H1 (cell line): ENCODE measurements at regions not wholly inside any gene's neighbourhood (a gene's known extent, or its start where the extent isn't known, plus 50 kb on each side); places are given as distances from the start of the nearest gene placed in this dataset.

Experiments used
- CTCF ChIA-PET: fragments of 300-600 bp; sonication (Branson Sonifier 250); formaldehyde crosslinking; loops from one replicate; lab custom pipeline; 2021; ENCODE audit not compliant: partially characterized antibody; lab: Charles Lee
- POLR2A ChIA-PET: fragments of 300-600 bp; sonication (Branson Sonifier 250); formaldehyde crosslinking; loops from one replicate; lab custom pipeline; 2021; ENCODE audit warnings: inconsistent platforms; ENCODE audit not compliant: partially characterized antibody; lab: Charles Lee
- DNase-seq, 2 experiments: peaks; one replicate each; pipeline versions ENCODE4 v3.0.0 to v3.0.0-alpha.2; 2010 to 2022; ENCODE audit warnings: low spot score in 2 of 2, low read depth in 1 of 2, mixed read lengths in 1 of 2
- FAIRE-seq: peaks from 2 replicates; lab custom pipeline; 2011; peaks lifted over from hg19 to GRCh38; lab: Jason Lieb, UNC
- H2AFZ ChIP-seq: 2 replicates; pipeline ENCODE4 v1.8.1; 2012; ENCODE audit warnings: low read length, inconsistent platforms
- H2AK5ac ChIP-seq: 2 replicates; pipeline ENCODE4 v1.6.1; 2013; ENCODE audit warnings: low read depth, low read length
- H2BK120ac ChIP-seq: replicated peaks from 2 replicates; pipeline ENCODE3; 2013; ENCODE audit warnings: low read depth, low read length, inconsistent platforms
- H2BK12ac ChIP-seq: 2 replicates; pipeline ENCODE4 v1.6.1; 2013; ENCODE audit warnings: low read depth, low read length
- H2BK15ac ChIP-seq: 2 replicates; pipeline ENCODE4 v1.6.1; 2013; ENCODE audit warnings: low read length
- H2BK20ac ChIP-seq: 2 replicates; pipeline ENCODE4 v1.6.1; 2013; ENCODE audit warnings: low read length
- H2BK5ac ChIP-seq: 2 replicates; pipeline ENCODE4 v1.6.1; 2013; ENCODE audit warnings: low read depth, low read length
- H3K14ac ChIP-seq: 2 replicates; pipeline ENCODE4 v1.6.1; 2013; ENCODE audit warnings: inconsistent platforms; ENCODE audit not compliant: insufficient read length
- H3K18ac ChIP-seq: 2 replicates; pipeline ENCODE4 v1.6.1; 2013; ENCODE audit warnings: low read length; ENCODE audit errors: extremely low read depth
- H3K23ac ChIP-seq: 2 replicates; pipeline ENCODE4 v1.6.1; 2013; ENCODE audit warnings: inconsistent platforms; ENCODE audit not compliant: insufficient read length
- H3K23me2 ChIP-seq: 2 replicates; pipeline ENCODE4 v1.6.1; 2013; ENCODE audit warnings: low read depth, low read length
- H3K27ac ChIP-seq: 2 replicates; pipeline ENCODE4 v1.6.1; 2011; ENCODE audit warnings: low read depth, low read length, inconsistent platforms
- H3K27me3 ChIP-seq, 4 experiments: replicated peaks in 1 of 4; 1 replicate in 1 of 4; 2 replicates in 3 of 4; pipeline versions ENCODE4 v1.6.1 to v1.8.1; 2011 to 2013; ENCODE audit warnings: low read length in 3 of 4, mild to moderate bottlenecking in 3 of 4, inconsistent platforms in 2 of 4, mixed read lengths in 2 of 4, moderate library complexity in 1 of 4; ENCODE audit not compliant: control insufficient read depth in 3 of 4, insufficient read depth in 3 of 4; ENCODE audit errors: extremely low read depth in 1 of 4
- H3K36me3 ChIP-seq, 4 experiments: 2 replicates each; pipeline versions ENCODE4 v1.6.1 to v1.8.1; 2011 to 2013; ENCODE audit warnings: mild to moderate bottlenecking in 4 of 4, low read length in 3 of 4, moderate library complexity in 2 of 4, control low read depth in 1 of 4, inconsistent platforms in 1 of 4; ENCODE audit not compliant: insufficient read depth in 4 of 4, control insufficient read depth in 2 of 4
- H3K4ac ChIP-seq: replicated peaks from 2 replicates; pipeline ENCODE3; 2013; ENCODE audit warnings: low read length, low read depth, mixed read lengths, inconsistent platforms; ENCODE audit not compliant: insufficient read length
- H3K4me1 ChIP-seq, 4 experiments: replicated peaks in 1 of 4; 1 replicate in 1 of 4; 2 replicates in 3 of 4; pipeline versions ENCODE4 v1.6.1 to v1.8.1; 2011 to 2013; ENCODE audit warnings: low read length in 3 of 4, inconsistent platforms in 2 of 4, mixed read lengths in 1 of 4; ENCODE audit not compliant: insufficient read depth in 4 of 4, control insufficient read depth in 3 of 4
- H3K4me2 ChIP-seq, 2 experiments: 2 replicates each; pipeline versions ENCODE4 v1.6.1 to v1.8.1; 2011 to 2013; ENCODE audit warnings: low read depth in 2 of 2, low read length in 2 of 2, control low read depth in 1 of 2, inconsistent platforms in 1 of 2, mild to moderate bottlenecking in 1 of 2; ENCODE audit not compliant: insufficient read depth in 1 of 2
- H3K4me3 ChIP-seq, 4 experiments: fragments of 200-600, 300-600 bp in 1 of 4; sonication (generic), shearing (Covaris generic), sonication (Bioruptor Twin) in 1 of 4; 2 replicates each; pipeline versions ENCODE4 v1.5.1 to v1.8.1; 2011 to 2016; ENCODE audit warnings: low read length in 4 of 4, low read depth in 3 of 4, control low read depth in 2 of 4, inconsistent platforms in 2 of 4, mild to moderate bottlenecking in 2 of 4, mixed read lengths in 1 of 4, moderate library complexity in 1 of 4; ENCODE audit not compliant: insufficient read depth in 2 of 4; ENCODE audit errors: extremely low read depth in 1 of 4
- H3K56ac ChIP-seq: replicated peaks from 2 replicates; pipeline ENCODE3; 2013; ENCODE audit warnings: low read depth, mild to moderate bottlenecking, mixed read lengths, low read length, inconsistent platforms; ENCODE audit not compliant: insufficient read length
- H3K79me1 ChIP-seq: 2 replicates; pipeline ENCODE4 v1.6.1; 2013; ENCODE audit warnings: low read depth, low read length, control low read depth
- H3K79me2 ChIP-seq, 2 experiments: 2 replicates each; pipeline versions ENCODE4 v1.6.1 to v1.8.1; 2012 to 2013; ENCODE audit warnings: low read length in 2 of 2, mild to moderate bottlenecking in 2 of 2, inconsistent platforms in 1 of 2; ENCODE audit not compliant: insufficient read depth in 2 of 2, control insufficient read depth in 1 of 2
- H3K9ac ChIP-seq, 4 experiments: replicated peaks in 1 of 4; 1 replicate in 1 of 4; 2 replicates in 3 of 4; pipeline versions ENCODE4 v1.6.1 to v1.8.1; 2011 to 2013; ENCODE audit warnings: low read depth in 3 of 4, low read length in 3 of 4, control low read depth in 2 of 4, mild to moderate bottlenecking in 2 of 4, moderate library complexity in 2 of 4, inconsistent platforms in 1 of 4; ENCODE audit errors: extremely low read depth in 1 of 4
- H3K9me3 ChIP-seq, 2 experiments: 2 replicates each; pipeline versions ENCODE4 v1.6.1 to v1.8.1; 2012 to 2013; ENCODE audit warnings: mild to moderate bottlenecking in 2 of 2, moderate library complexity in 2 of 2, control low read depth in 1 of 2, inconsistent platforms in 1 of 2, low read depth in 1 of 2, low read length in 1 of 2, mixed read lengths in 1 of 2; ENCODE audit not compliant: insufficient read depth in 2 of 2
- H4K20me1 ChIP-seq, 2 experiments: replicated peaks in 1 of 2; 2 replicates each; pipeline versions ENCODE3 to v1.8.1; 2011 to 2013; ENCODE audit warnings: inconsistent platforms in 2 of 2, low read length in 2 of 2, mild to moderate bottlenecking in 1 of 2; ENCODE audit not compliant: insufficient read depth in 2 of 2, control insufficient read depth in 1 of 2
- H4K5ac ChIP-seq: 2 replicates; pipeline ENCODE4 v1.6.1; 2013; ENCODE audit warnings: low read length, low read depth, mixed read lengths, inconsistent platforms; ENCODE audit not compliant: insufficient read length
- H4K8ac ChIP-seq: 2 replicates; pipeline ENCODE4 v1.8.0; 2013; ENCODE audit warnings: mild to moderate bottlenecking, moderate library complexity, low read length, inconsistent platforms; ENCODE audit not compliant: insufficient read depth; ENCODE audit errors: extremely low read depth
- H4K91ac ChIP-seq: replicated peaks from 2 replicates; pipeline ENCODE3; 2013; ENCODE audit warnings: low read length, mixed read lengths, inconsistent platforms; ENCODE audit not compliant: insufficient read length
- KDM1A ChIP-seq: fragments of 200-600, 300-600 bp; sonication (generic); IDR thresholded peaks from 2 replicates; pipeline ENCODE4 v1.7.1; 2016; ENCODE audit warnings: mild to moderate bottlenecking, low read length, borderline replicate concordance
- KDM5A ChIP-seq: fragments of 200-600 bp; IDR thresholded peaks from 2 replicates; pipeline ENCODE4 v1.7.1; 2012; ENCODE audit warnings: mild to moderate bottlenecking, low read length, inconsistent platforms, mixed read lengths
- TCF12 ChIP-seq: IDR thresholded peaks from 2 replicates; pipeline ENCODE4 v1.6.1; 2011; ENCODE audit warnings: low read depth, mild to moderate bottlenecking, low read length
- WGBS, 2 experiments: shearing (Covaris generic) in 1 of 2; methylation state at CpG; one replicate each; pipeline versions ENCODE4 v1.1.6 to v1.1.7; 2013 to 2015; ENCODE audit warnings: low lambda C conversion rate in 2 of 2, mixed read lengths in 2 of 2, inconsistent platforms in 1 of 2, low coverage in 1 of 2, missing lambda C conversion rate in 1 of 2; ENCODE audit not compliant: insufficient replicate concordance in 2 of 2, insufficient coverage in 1 of 2, insufficient read length in 1 of 2; ENCODE audit errors: extremely low coverage in 1 of 2, missing lambda C conversion rate in 1 of 2; 5-methylcytosine and 5-hydroxymethylcytosine counted together

- Histone ChIP-seq H2BK5ac (no peak overlapping the region), H2BK12ac (no peak overlapping the region), H3K14ac (no peak overlapping the region), H3K4ac (no peak overlapping the region), H3K27ac (no peak overlapping the region), H4K91ac (no peak overlapping the region), H2AK5ac (no peak overlapping the region), H2BK20ac (no peak overlapping the region), H2BK120ac (no peak overlapping the region), H3K4me1 (peaks cover 0 to 4% (median 1%) of the 10 kb centered on the region in 4 experiments; a peak in 3 of 7 replicates), H3K23me2 (no peaks in the 10 kb centered on the region), H3K4me3 (no peak overlapping the region), H3K36me3 (no peaks in the 10 kb centered on the region), H3K23ac (no peak overlapping the region), H3K79me1 (no peaks in the 10 kb centered on the region), H3K56ac (no peak overlapping the region), H3K18ac (no peak overlapping the region), H4K8ac (no peak overlapping the region), H2AFZ (no peak overlapping the region), H3K4me2 (no peak overlapping the region), H4K5ac (no peak overlapping the region), H2BK15ac (no peak overlapping the region), H3K79me2 (no peaks in the 10 kb centered on the region), H3K9me3 (no peaks in the 10 kb centered on the region), H4K20me1 (no peaks in the 10 kb centered on the region), H3K9ac (no peak overlapping the region), H3K27me3 (no peaks in the 10 kb centered on the region; a peak in 1 of 7 replicates)
- FAIRE-seq (no peak), DNase-seq (peak in 1 of 2 experiments; percentile 29)
- 87% methylated on average over 12 of the region's 12 CpGs; no CpG with 5 or more reads in 1 of the 2 experiments for WGBS, 2 experiments
- POLR2A ChIA-PET = no interaction called here
- CTCF ChIA-PET = interaction anchor here (0.9 to 1.3 kb wide), 3 partner anchors 29 to 84 kb away, joined by 3 to 7 read pairs (median 4); no protein-coding TSS in a partner anchor
- no peak for TF ChIP-seq KDM5A
- no peak for TF ChIP-seq KDM1A
- TF ChIP-seq TCF12 = no peak
Measured at GRCh38 chr22:48972979-48973693, 854.5 kb downstream of the BRD1 start.
